ENCODE measurements at regions not wholly inside any gene's neighbourhood (a gene's known extent, or its start where the extent isn't known, plus 50 kb on each side); places are given as distances from the start of the nearest gene placed in this dataset.

DNA sequence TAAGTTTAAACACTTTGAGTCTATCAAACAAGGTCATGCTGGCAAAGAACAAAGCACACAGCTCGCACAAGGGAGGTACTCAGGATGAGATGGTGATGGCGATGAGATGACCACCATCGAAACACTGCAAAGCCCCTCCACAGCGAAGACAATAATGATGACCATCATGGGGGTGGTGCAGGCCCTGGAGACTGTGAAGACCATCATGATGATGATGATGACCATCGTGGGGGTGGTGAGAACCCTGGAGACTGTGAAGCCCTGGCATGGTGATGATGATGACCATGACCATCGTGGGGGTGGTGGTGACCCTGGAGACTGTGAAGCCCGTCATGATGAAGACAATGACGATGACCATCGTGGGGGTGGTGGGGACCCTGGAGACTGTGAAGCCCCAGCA lies 81.6 kb upstream of the SALL3 start:
- TF ChIP-seq, protein P1, sequence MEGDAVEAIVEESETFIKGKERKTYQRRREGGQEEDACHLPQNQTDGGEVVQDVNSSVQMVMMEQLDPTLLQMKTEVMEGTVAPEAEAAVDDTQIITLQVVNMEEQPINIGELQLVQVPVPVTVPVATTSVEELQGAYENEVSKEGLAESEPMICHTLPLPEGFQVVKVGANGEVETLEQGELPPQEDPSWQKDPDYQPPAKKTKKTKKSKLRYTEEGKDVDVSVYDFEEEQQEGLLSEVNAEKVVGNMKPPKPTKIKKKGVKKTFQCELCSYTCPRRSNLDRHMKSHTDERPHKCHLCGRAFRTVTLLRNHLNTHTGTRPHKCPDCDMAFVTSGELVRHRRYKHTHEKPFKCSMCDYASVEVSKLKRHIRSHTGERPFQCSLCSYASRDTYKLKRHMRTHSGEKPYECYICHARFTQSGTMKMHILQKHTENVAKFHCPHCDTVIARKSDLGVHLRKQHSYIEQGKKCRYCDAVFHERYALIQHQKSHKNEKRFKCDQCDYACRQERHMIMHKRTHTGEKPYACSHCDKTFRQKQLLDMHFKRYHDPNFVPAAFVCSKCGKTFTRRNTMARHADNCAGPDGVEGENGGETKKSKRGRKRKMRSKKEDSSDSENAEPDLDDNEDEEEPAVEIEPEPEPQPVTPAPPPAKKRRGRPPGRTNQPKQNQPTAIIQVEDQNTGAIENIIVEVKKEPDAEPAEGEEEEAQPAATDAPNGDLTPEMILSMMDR (IDR thresholded peaks at IDR 0.05; ENCODE audit: low read depth, low read length): no peak
- no peak for TF ChIP-seq MYC (IDR thresholded peaks at IDR 0.05; ENCODE audit: low read depth, low read length)
- TF ChIP-seq, protein P2, sequence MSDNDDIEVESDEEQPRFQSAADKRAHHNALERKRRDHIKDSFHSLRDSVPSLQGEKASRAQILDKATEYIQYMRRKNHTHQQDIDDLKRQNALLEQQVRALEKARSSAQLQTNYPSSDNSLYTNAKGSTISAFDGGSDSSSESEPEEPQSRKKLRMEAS (IDR thresholded peaks at IDR 0.05; ENCODE audit: low read depth, low read length): no peak
- TF ChIP-seq POLR2A (IDR thresholded peaks at IDR 0.05; ENCODE audit: extremely low read depth, insufficient read length): no peak
- no peak overlapping the region for H3K4me3 ChIP-seq (ENCODE audit: low read depth, low read length)
- DNase-seq (ENCODE audit: low read depth): no peak

DNA sequence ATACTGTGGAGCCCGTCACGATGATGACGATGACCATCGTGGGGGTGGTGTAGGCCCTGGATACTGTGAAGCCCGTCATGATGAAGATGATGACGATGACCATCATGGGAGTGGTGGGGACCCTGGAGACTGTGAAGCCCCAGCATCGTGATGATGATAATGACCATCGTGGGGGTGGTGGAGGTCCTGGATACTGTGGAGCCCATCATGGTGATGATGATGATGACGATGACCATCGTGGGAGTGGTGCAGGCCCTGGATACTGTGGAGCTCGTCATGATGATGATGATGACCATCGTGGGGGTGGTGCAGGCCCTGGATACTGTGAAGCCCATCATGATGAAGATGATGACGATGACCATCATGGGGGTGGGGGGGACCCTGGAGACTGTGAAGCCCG lies 81.0 kb upstream of the SALL3 start:
- H3K4me3 ChIP-seq (ENCODE audit: low read depth, low read length): no peak overlapping the region
- no peak for TF ChIP-seq MYC (IDR thresholded peaks at IDR 0.05; ENCODE audit: low read depth, low read length)
- no peak for TF ChIP-seq POLR2A (IDR thresholded peaks at IDR 0.05; ENCODE audit: extremely low read depth, insufficient read length)
- TF ChIP-seq, protein P1 (IDR thresholded peaks at IDR 0.05; ENCODE audit: low read depth, low read length): no peak
- TF ChIP-seq, protein P2 (IDR thresholded peaks at IDR 0.05; ENCODE audit: low read depth, low read length): no peak
- no peak for DNase-seq (ENCODE audit: low read depth)

DNA sequence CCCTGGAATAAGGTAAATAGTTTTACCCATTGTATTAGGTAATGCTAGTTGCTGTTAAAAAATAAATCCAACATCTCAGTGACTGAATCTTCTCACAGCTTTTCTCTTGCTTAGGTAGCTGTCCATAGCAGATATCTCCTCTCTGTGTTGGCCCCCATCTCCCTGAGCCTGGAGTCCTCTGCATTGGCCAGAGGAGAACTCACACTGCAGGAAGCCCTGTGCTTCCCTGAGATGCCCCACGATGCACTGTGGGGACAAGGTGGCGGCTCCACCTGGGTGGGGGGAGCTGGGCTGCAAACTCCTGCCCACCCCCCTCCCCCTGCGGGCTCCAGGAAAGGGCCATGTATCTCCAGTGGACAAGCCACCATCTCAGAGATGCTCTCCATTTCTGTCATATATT lies 80.4 kb upstream of the SALL3 start:
- TF ChIP-seq MYC (IDR thresholded peaks at IDR 0.05; ENCODE audit: low read depth, low read length): no peak
- TF ChIP-seq, protein P1 (IDR thresholded peaks at IDR 0.05; ENCODE audit: low read depth, low read length): no peak
- no peak overlapping the region for H3K4me3 ChIP-seq (ENCODE audit: low read depth, low read length)
- DNase-seq (ENCODE audit: low read depth): no peak

DNA sequence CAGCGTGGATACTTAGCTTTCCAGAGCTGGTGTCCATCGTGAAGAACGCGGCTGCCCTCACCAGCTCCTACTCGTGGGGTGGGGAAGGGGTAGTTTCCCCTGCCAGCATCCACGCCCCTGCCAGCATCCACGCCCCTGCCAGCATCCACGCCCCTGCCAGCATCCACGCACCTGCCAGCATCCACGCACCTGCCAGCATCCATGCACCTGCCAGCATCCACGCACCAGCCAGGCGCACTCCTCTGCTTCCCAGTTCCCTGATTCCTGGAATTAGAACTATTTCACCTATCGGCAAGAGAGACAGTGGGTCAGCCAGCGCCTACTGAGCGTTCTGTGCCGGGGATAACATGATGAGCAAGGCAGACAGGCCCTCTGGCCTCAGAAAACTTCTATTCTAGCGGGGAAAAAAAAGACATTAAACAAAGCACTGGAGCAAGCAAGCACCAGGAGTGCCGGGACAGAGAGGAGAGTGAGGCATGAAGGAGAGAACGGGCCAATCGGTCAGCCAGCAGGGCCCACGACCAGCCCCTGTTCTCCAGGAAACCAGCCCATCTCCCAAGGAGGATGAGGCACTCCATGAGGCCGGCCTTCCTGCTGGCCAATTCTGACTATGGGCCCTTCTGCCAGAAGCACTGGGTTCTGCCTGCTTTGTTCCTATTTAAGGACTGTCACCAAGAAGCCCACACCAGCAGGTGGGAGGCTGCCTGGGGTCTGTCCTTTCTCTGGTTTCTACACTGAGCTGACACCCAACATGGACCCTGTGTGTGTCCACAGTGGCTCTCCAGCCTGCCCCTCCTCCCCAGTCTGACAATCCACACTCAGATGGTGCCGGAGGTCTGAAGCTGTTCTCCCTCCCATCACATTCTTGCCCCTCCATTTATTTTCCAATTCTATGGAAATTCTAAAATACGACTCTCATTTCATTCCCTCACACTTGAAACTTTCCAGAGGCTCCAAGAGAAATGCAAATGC lies 78.4 kb upstream of the SALL3 start:
- no peak overlapping the region for H3K4me3 ChIP-seq (ENCODE audit: low read depth, low read length)
- TF ChIP-seq, protein P1 (IDR thresholded peaks at IDR 0.05; ENCODE audit: low read depth, low read length): no peak
- TF ChIP-seq MYC (IDR thresholded peaks at IDR 0.05; ENCODE audit: low read depth, low read length): no peak
- TF ChIP-seq, protein P2 (IDR thresholded peaks at IDR 0.05; ENCODE audit: low read depth, low read length): no peak
- TF ChIP-seq POLR2A (IDR thresholded peaks at IDR 0.05; ENCODE audit: extremely low read depth, insufficient read length): no peak
- no peak for DNase-seq (ENCODE audit: low read depth)

DNA sequence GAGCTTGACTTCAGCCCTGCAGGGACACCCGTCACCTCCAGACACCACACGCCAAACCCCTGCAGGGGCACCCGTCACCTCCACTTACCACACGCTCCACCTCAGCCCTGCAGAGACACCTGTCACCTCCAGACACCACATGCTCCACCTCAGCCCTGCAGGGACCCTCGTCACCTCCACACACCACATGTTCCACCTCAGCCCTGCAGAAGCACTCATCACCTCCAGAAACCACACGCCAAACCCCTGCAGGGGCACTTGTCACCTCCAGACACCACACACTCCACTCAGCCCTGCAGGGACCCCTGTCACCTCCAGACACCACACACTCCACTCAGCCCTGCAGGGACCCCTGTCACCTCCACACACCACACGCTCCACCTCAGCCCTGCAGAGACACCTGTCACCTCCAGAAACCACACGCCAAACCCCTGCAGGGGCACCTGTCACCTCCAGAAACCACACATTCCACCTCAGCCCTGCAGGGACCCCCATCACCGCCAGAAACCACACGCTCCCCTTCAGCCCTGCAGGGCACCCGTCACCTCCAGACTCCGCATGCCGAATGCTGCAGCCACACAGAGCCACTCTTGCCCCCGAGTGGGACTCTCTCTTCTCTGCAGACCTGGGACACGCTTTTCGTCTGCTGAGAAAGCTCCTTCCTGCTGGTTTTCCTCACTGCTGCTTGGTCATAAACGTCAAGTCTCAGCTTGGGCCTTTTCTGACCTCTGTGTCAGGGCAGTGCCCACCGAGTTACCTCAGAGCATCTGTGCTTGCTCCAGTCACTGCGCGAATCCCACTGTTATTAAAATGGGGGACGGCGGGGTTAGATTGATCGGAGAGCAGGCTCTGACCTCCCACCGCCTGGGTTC lies 77.5 kb upstream of the SALL3 start:
- DNase-seq (ENCODE audit: low read depth): no peak
- TF ChIP-seq MYC (IDR thresholded peaks at IDR 0.05; ENCODE audit: low read depth, low read length) (no peak), POLR2A (IDR thresholded peaks at IDR 0.05; ENCODE audit: extremely low read depth, insufficient read length) (no peak)
- TF ChIP-seq, protein P2 (IDR thresholded peaks at IDR 0.05; ENCODE audit: low read depth, low read length): no peak
- TF ChIP-seq, protein P1 (IDR thresholded peaks at IDR 0.05; ENCODE audit: low read depth, low read length): no peak
- H3K4me3 ChIP-seq (ENCODE audit: low read depth, low read length): no peak overlapping the region
